ENCODE measurements at regions not wholly inside any gene's neighbourhood (a gene's known extent, or its start where the extent isn't known, plus 50 kb on each side); places are given as distances from the start of the nearest gene placed in this dataset.

- WGBS (ENCODE audit: insufficient coverage, insufficient replicate concordance, low lambda C conversion rate, missing lambda C conversion rate): 11% methylated on average over 10 of the region's 10 CpGs
- intact Hi-C loops (cut with micrococcal nuclease; ENCODE audit: unreplicated experiment) (no loop called here), in situ Hi-C loops (cut with MboI) (no loop called here)
- H3K36me3 ChIP-seq (ENCODE audit: control insufficient read depth in 2 of 2, insufficient read depth in 2 of 2, low read length in 1 of 2): no peaks in the 10 kb centered on the region
- H3K4me2 ChIP-seq (ENCODE audit: control insufficient read depth, insufficient read depth): no peak overlapping the region
- H3K9ac ChIP-seq (ENCODE audit: control insufficient read depth, insufficient read depth, low read length): no peak overlapping the region
- no peak for ATAC-seq
- ChIA-PET SMC1A (ENCODE audit: uncharacterized antibody, unreplicated experiment) (no interaction called here), RAD21 (ENCODE audit: unreplicated experiment) (no interaction called here), CTCF (no interaction called here), POLR2A (no interaction called here)
- H3K27me3 ChIP-seq (replicated peaks in 1 of 2; ENCODE audit: control insufficient read depth in 2 of 2, insufficient read depth in 2 of 2, low read length in 1 of 2): peaks cover 0 to 3% of the 10 kb centered on the region in 2 experiments; a peak in 1 of 4 replicates
- no peak overlapping the region for H3K27ac ChIP-seq (ENCODE audit: control insufficient read depth, insufficient read depth)
- no peaks in the 10 kb centered on the region for H3K4me1 ChIP-seq (ENCODE audit: control insufficient read depth, insufficient read depth, low read length)
- no peak overlapping the region for H3K4me3 ChIP-seq
- H3K9me3 ChIP-seq (replicated peaks; ENCODE audit: control insufficient read depth, insufficient read depth, low read length): no peaks in the 10 kb centered on the region
- no peaks in the 10 kb centered on the region for H4K20me1 ChIP-seq (ENCODE audit: control insufficient read depth, insufficient read depth)
- BruUV-seq (replicated peaks): no TSS peak
- DNase-seq (ENCODE audit: low read depth, low spot score): no peak
- no peaks in the 10 kb centered on the region for H3K79me2 ChIP-seq (ENCODE audit: control insufficient read depth, insufficient read depth, low read length)
- TF ChIP-seq MXI1 (IDR thresholded peaks at IDR 0.05; ENCODE audit: low read depth, low read length): no peak
- TF ChIP-seq MEF2B (IDR thresholded peaks at IDR 0.05; ENCODE audit: partially characterized antibody, poor library complexity, severe bottlenecking): no peak
- TF ChIP-seq POLR2A (IDR thresholded peaks at IDR 0.05; ENCODE audit: low read depth, low read length): no peak
- no peak for TF ChIP-seq TARDBP (IDR thresholded peaks at IDR 0.05; ENCODE audit: borderline replicate concordance)
- TF ChIP-seq POU2F2 (IDR thresholded peaks at IDR 0.05; ENCODE audit: borderline replicate concordance, low read depth, low read length): no peak
- no peak for TF ChIP-seq ETV6 (conservative IDR thresholded peaks at IDR 0.05 in 1 of 2, IDR thresholded peaks at IDR 0.05 in 1 of 2; ENCODE audit: borderline replicate concordance in 1 of 2, low read depth in 1 of 2)
- no peak for TF ChIP-seq SMAD5 (IDR thresholded peaks at IDR 0.05; ENCODE audit: low read depth)
- TF ChIP-seq FOS (IDR thresholded peaks at IDR 0.05; ENCODE audit: borderline replicate concordance, extremely low read depth, insufficient read length): no peak
- no peak for TF ChIP-seq E2F8 (IDR thresholded peaks at IDR 0.05; ENCODE audit: low read depth, partially characterized antibody)
- no peak for TF ChIP-seq PAX8 (IDR thresholded peaks at IDR 0.05)
- TF ChIP-seq MEF2A (IDR thresholded peaks at IDR 0.05; ENCODE audit: insufficient read depth, low read depth, low read length): no peak
- no peak for TF ChIP-seq YY1 (IDR thresholded peaks at IDR 0.05; ENCODE audit: low read depth, low read length)
- TF ChIP-seq DPF2 (IDR thresholded peaks at IDR 0.05): no peak
- no peak for TF ChIP-seq MTA3 (IDR thresholded peaks at IDR 0.05; ENCODE audit: borderline replicate concordance, low read length)
- FAIRE-seq: no peak
- H2AFZ ChIP-seq (ENCODE audit: control insufficient read depth, low read depth, low read length): no peak overlapping the region
Observed at GRCh38 chr1:29505532-29506220, 269.4 kb downstream of the PTPRU start.
